H1 (cell line): ENCODE measurements at regions not wholly inside any gene's neighbourhood (a gene's known extent, or its start where the extent isn't known, plus 50 kb on each side); places are given as distances from the start of the nearest gene placed in this dataset.

Experiments used
- CTCF ChIA-PET: fragments of 300-600 bp; sonication (Branson Sonifier 250); formaldehyde crosslinking; loops from one replicate; lab custom pipeline; 2021; ENCODE audit not compliant: partially characterized antibody; lab: Charles Lee
- POLR2A ChIA-PET: fragments of 300-600 bp; sonication (Branson Sonifier 250); formaldehyde crosslinking; loops from one replicate; lab custom pipeline; 2021; ENCODE audit warnings: inconsistent platforms; ENCODE audit not compliant: partially characterized antibody; lab: Charles Lee
- DNase-seq, 2 experiments: peaks; one replicate each; pipeline versions ENCODE4 v3.0.0 to v3.0.0-alpha.2; 2010 to 2022; ENCODE audit warnings: low spot score in 2 of 2, low read depth in 1 of 2, mixed read lengths in 1 of 2
- FAIRE-seq: peaks from 2 replicates; lab custom pipeline; 2011; peaks lifted over from hg19 to GRCh38; lab: Jason Lieb, UNC
- H2AFZ ChIP-seq: 2 replicates; pipeline ENCODE4 v1.8.1; 2012; ENCODE audit warnings: low read length, inconsistent platforms
- H2AK5ac ChIP-seq: 2 replicates; pipeline ENCODE4 v1.6.1; 2013; ENCODE audit warnings: low read depth, low read length
- H2BK120ac ChIP-seq: replicated peaks from 2 replicates; pipeline ENCODE3; 2013; ENCODE audit warnings: low read depth, low read length, inconsistent platforms
- H2BK12ac ChIP-seq: 2 replicates; pipeline ENCODE4 v1.6.1; 2013; ENCODE audit warnings: low read depth, low read length
- H2BK15ac ChIP-seq: 2 replicates; pipeline ENCODE4 v1.6.1; 2013; ENCODE audit warnings: low read length
- H2BK20ac ChIP-seq: 2 replicates; pipeline ENCODE4 v1.6.1; 2013; ENCODE audit warnings: low read length
- H2BK5ac ChIP-seq: 2 replicates; pipeline ENCODE4 v1.6.1; 2013; ENCODE audit warnings: low read depth, low read length
- H3K14ac ChIP-seq: 2 replicates; pipeline ENCODE4 v1.6.1; 2013; ENCODE audit warnings: inconsistent platforms; ENCODE audit not compliant: insufficient read length
- H3K18ac ChIP-seq: 2 replicates; pipeline ENCODE4 v1.6.1; 2013; ENCODE audit warnings: low read length; ENCODE audit errors: extremely low read depth
- H3K23ac ChIP-seq: 2 replicates; pipeline ENCODE4 v1.6.1; 2013; ENCODE audit warnings: inconsistent platforms; ENCODE audit not compliant: insufficient read length
- H3K23me2 ChIP-seq: 2 replicates; pipeline ENCODE4 v1.6.1; 2013; ENCODE audit warnings: low read depth, low read length
- H3K27ac ChIP-seq: 2 replicates; pipeline ENCODE4 v1.6.1; 2011; ENCODE audit warnings: low read depth, low read length, inconsistent platforms
- H3K27me3 ChIP-seq, 4 experiments: replicated peaks in 1 of 4; 1 replicate in 1 of 4; 2 replicates in 3 of 4; pipeline versions ENCODE4 v1.6.1 to v1.8.1; 2011 to 2013; ENCODE audit warnings: low read length in 3 of 4, mild to moderate bottlenecking in 3 of 4, inconsistent platforms in 2 of 4, mixed read lengths in 2 of 4, moderate library complexity in 1 of 4; ENCODE audit not compliant: control insufficient read depth in 3 of 4, insufficient read depth in 3 of 4; ENCODE audit errors: extremely low read depth in 1 of 4
- H3K36me3 ChIP-seq, 4 experiments: 2 replicates each; pipeline versions ENCODE4 v1.6.1 to v1.8.1; 2011 to 2013; ENCODE audit warnings: mild to moderate bottlenecking in 4 of 4, low read length in 3 of 4, moderate library complexity in 2 of 4, control low read depth in 1 of 4, inconsistent platforms in 1 of 4; ENCODE audit not compliant: insufficient read depth in 4 of 4, control insufficient read depth in 2 of 4
- H3K4ac ChIP-seq: replicated peaks from 2 replicates; pipeline ENCODE3; 2013; ENCODE audit warnings: low read length, low read depth, mixed read lengths, inconsistent platforms; ENCODE audit not compliant: insufficient read length
- H3K4me1 ChIP-seq, 4 experiments: replicated peaks in 1 of 4; 1 replicate in 1 of 4; 2 replicates in 3 of 4; pipeline versions ENCODE4 v1.6.1 to v1.8.1; 2011 to 2013; ENCODE audit warnings: low read length in 3 of 4, inconsistent platforms in 2 of 4, mixed read lengths in 1 of 4; ENCODE audit not compliant: insufficient read depth in 4 of 4, control insufficient read depth in 3 of 4
- H3K4me2 ChIP-seq, 2 experiments: 2 replicates each; pipeline versions ENCODE4 v1.6.1 to v1.8.1; 2011 to 2013; ENCODE audit warnings: low read depth in 2 of 2, low read length in 2 of 2, control low read depth in 1 of 2, inconsistent platforms in 1 of 2, mild to moderate bottlenecking in 1 of 2; ENCODE audit not compliant: insufficient read depth in 1 of 2
- H3K4me3 ChIP-seq, 4 experiments: fragments of 200-600, 300-600 bp in 1 of 4; sonication (generic), shearing (Covaris generic), sonication (Bioruptor Twin) in 1 of 4; 2 replicates each; pipeline versions ENCODE4 v1.5.1 to v1.8.1; 2011 to 2016; ENCODE audit warnings: low read length in 4 of 4, low read depth in 3 of 4, control low read depth in 2 of 4, inconsistent platforms in 2 of 4, mild to moderate bottlenecking in 2 of 4, mixed read lengths in 1 of 4, moderate library complexity in 1 of 4; ENCODE audit not compliant: insufficient read depth in 2 of 4; ENCODE audit errors: extremely low read depth in 1 of 4
- H3K56ac ChIP-seq: replicated peaks from 2 replicates; pipeline ENCODE3; 2013; ENCODE audit warnings: low read depth, mild to moderate bottlenecking, mixed read lengths, low read length, inconsistent platforms; ENCODE audit not compliant: insufficient read length
- H3K79me1 ChIP-seq: 2 replicates; pipeline ENCODE4 v1.6.1; 2013; ENCODE audit warnings: low read depth, low read length, control low read depth
- H3K79me2 ChIP-seq, 2 experiments: 2 replicates each; pipeline versions ENCODE4 v1.6.1 to v1.8.1; 2012 to 2013; ENCODE audit warnings: low read length in 2 of 2, mild to moderate bottlenecking in 2 of 2, inconsistent platforms in 1 of 2; ENCODE audit not compliant: insufficient read depth in 2 of 2, control insufficient read depth in 1 of 2
- H3K9ac ChIP-seq, 4 experiments: replicated peaks in 1 of 4; 1 replicate in 1 of 4; 2 replicates in 3 of 4; pipeline versions ENCODE4 v1.6.1 to v1.8.1; 2011 to 2013; ENCODE audit warnings: low read depth in 3 of 4, low read length in 3 of 4, control low read depth in 2 of 4, mild to moderate bottlenecking in 2 of 4, moderate library complexity in 2 of 4, inconsistent platforms in 1 of 4; ENCODE audit errors: extremely low read depth in 1 of 4
- H3K9me3 ChIP-seq, 2 experiments: 2 replicates each; pipeline versions ENCODE4 v1.6.1 to v1.8.1; 2012 to 2013; ENCODE audit warnings: mild to moderate bottlenecking in 2 of 2, moderate library complexity in 2 of 2, control low read depth in 1 of 2, inconsistent platforms in 1 of 2, low read depth in 1 of 2, low read length in 1 of 2, mixed read lengths in 1 of 2; ENCODE audit not compliant: insufficient read depth in 2 of 2
- H4K20me1 ChIP-seq, 2 experiments: replicated peaks in 1 of 2; 2 replicates each; pipeline versions ENCODE3 to v1.8.1; 2011 to 2013; ENCODE audit warnings: inconsistent platforms in 2 of 2, low read length in 2 of 2, mild to moderate bottlenecking in 1 of 2; ENCODE audit not compliant: insufficient read depth in 2 of 2, control insufficient read depth in 1 of 2
- H4K5ac ChIP-seq: 2 replicates; pipeline ENCODE4 v1.6.1; 2013; ENCODE audit warnings: low read length, low read depth, mixed read lengths, inconsistent platforms; ENCODE audit not compliant: insufficient read length
- H4K8ac ChIP-seq: 2 replicates; pipeline ENCODE4 v1.8.0; 2013; ENCODE audit warnings: mild to moderate bottlenecking, moderate library complexity, low read length, inconsistent platforms; ENCODE audit not compliant: insufficient read depth; ENCODE audit errors: extremely low read depth
- H4K91ac ChIP-seq: replicated peaks from 2 replicates; pipeline ENCODE3; 2013; ENCODE audit warnings: low read length, mixed read lengths, inconsistent platforms; ENCODE audit not compliant: insufficient read length
- POLR2AphosphoS5 ChIP-seq: IDR thresholded peaks from 2 replicates; pipeline ENCODE4 v1.6.1; 2011; ENCODE audit warnings: low read depth, low read length
- WGBS, 2 experiments: shearing (Covaris generic) in 1 of 2; methylation state at CpG; one replicate each; pipeline versions ENCODE4 v1.1.6 to v1.1.7; 2013 to 2015; ENCODE audit warnings: low lambda C conversion rate in 2 of 2, mixed read lengths in 2 of 2, inconsistent platforms in 1 of 2, low coverage in 1 of 2, missing lambda C conversion rate in 1 of 2; ENCODE audit not compliant: insufficient replicate concordance in 2 of 2, insufficient coverage in 1 of 2, insufficient read length in 1 of 2; ENCODE audit errors: extremely low coverage in 1 of 2, missing lambda C conversion rate in 1 of 2; 5-methylcytosine and 5-hydroxymethylcytosine counted together

GRCh38 chr2:145984580-145984979 lies 1464.7 kb upstream of the ZEB2 start:
- no peak overlapping the region for H4K91ac ChIP-seq
- H3K36me3 ChIP-seq, result no peaks in the 10 kb centered on the region
- H3K56ac ChIP-seq, result no peak overlapping the region
- H2BK5ac ChIP-seq, result no peak overlapping the region
- H2BK120ac ChIP-seq, result no peak overlapping the region
- no peaks in the 10 kb centered on the region for H3K79me1 ChIP-seq
- no peak overlapping the region for H3K27ac ChIP-seq
- no peak overlapping the region for H3K23ac ChIP-seq
- H3K9me3 ChIP-seq, result no peaks in the 10 kb centered on the region
- H3K18ac ChIP-seq, result no peak overlapping the region
- H4K20me1 ChIP-seq, result no peaks in the 10 kb centered on the region
- no peak overlapping the region for H2AFZ ChIP-seq
- H3K4me2 ChIP-seq, result no peak overlapping the region
- no peaks in the 10 kb centered on the region for H3K79me2 ChIP-seq
- H3K23me2 ChIP-seq, result no peaks in the 10 kb centered on the region; the same call in 1 of the 2 replicates
- no peak overlapping the region for H3K14ac ChIP-seq
- CTCF ChIA-PET, result no interaction called here
- DNase-seq (no peak), FAIRE-seq (no peak)
- H3K4ac ChIP-seq, result no peak overlapping the region
- no peak overlapping the region for H2BK15ac ChIP-seq
- POLR2A ChIA-PET, result no interaction called here
- H3K27me3 ChIP-seq, result no peaks in the 10 kb centered on the region
- no peak overlapping the region for H3K9ac ChIP-seq
- H4K5ac ChIP-seq, result no peak overlapping the region
- H4K8ac ChIP-seq, result no peak overlapping the region
- H3K4me3 ChIP-seq, result no peak overlapping the region
- H2BK12ac ChIP-seq, result no peak overlapping the region
- no peak overlapping the region for H2AK5ac ChIP-seq
- no peaks in the 10 kb centered on the region for H3K4me1 ChIP-seq
- no peak overlapping the region for H2BK20ac ChIP-seq
- 82% methylated on average over 2 of the region's 2 CpGs; no CpG with 5 or more reads in 1 of the 2 experiments for WGBS, 2 experiments
- no peak for TF ChIP-seq POLR2AphosphoS5
